ENCODE measurements at regions not wholly inside any gene's neighbourhood (a gene's known extent, or its start where the extent isn't known, plus 50 kb on each side); places are given as distances from the start of the nearest gene placed in this dataset.

GRCh38 chr1:102118150-102118549, 121.4 kb upstream of the OLFM3 start:
- TF ChIP-seq CTCF (optimal IDR thresholded peaks at IDR 0.05 in 1 of 3, IDR thresholded peaks at IDR 0.05 in 1 of 3, conservative IDR thresholded peaks at IDR 0.05 in 1 of 3; ENCODE audit: extremely low read depth in 1 of 3, insufficient read depth in 2 of 3, low read length in 3 of 3) (no peak), EZH2 (IDR thresholded peaks at IDR 0.05; ENCODE audit: low read length) (no peak)

Data from keratinocyte (primary cell).